H9 (cell line): ENCODE measurements at regions not wholly inside any gene's neighbourhood (a gene's known extent, or its start where the extent isn't known, plus 50 kb on each side); places are given as distances from the start of the nearest gene placed in this dataset.
"Not testable (repeated sequence)": the region's sequence is repeated elsewhere in the genome, so short reads cannot be mapped to it uniquely, and the experiment has no call there.

Experiments
- DNase-seq: peaks from one replicate; pipeline ENCODE4 v3.0.0-alpha.2; 2017
- H2AFZ ChIP-seq: one replicate; pipeline ENCODE4 v1.6.1; 2013; ENCODE audit warnings: mild to moderate bottlenecking, low read length, control low read depth, moderate library complexity
- H2AK5ac ChIP-seq: 2 replicates; pipeline ENCODE4 v1.6.1; 2013; ENCODE audit warnings: low read length, control low read depth, mixed read lengths; ENCODE audit not compliant: insufficient read length
- H2BK120ac ChIP-seq: one replicate; pipeline ENCODE4 v1.6.1; 2013; ENCODE audit warnings: low read depth, mild to moderate bottlenecking, low read length, control low read depth, inconsistent platforms; ENCODE audit not compliant: poor library complexity, severe bottlenecking
- H2BK12ac ChIP-seq: 2 replicates; pipeline ENCODE4 v1.6.1; 2013; ENCODE audit warnings: low read length, control low read depth, mixed read lengths, low read depth; ENCODE audit not compliant: insufficient read length
- H2BK15ac ChIP-seq: 2 replicates; pipeline ENCODE4 v1.6.1; 2013; ENCODE audit warnings: low read depth, low read length, control low read depth
- H2BK20ac ChIP-seq: one replicate; pipeline ENCODE4 v1.6.1; 2013; ENCODE audit warnings: low read depth, mild to moderate bottlenecking, low read length, control low read depth, inconsistent platforms; ENCODE audit not compliant: poor library complexity, severe bottlenecking
- H2BK5ac ChIP-seq: 2 replicates; pipeline ENCODE4 v1.6.1; 2013; ENCODE audit warnings: low read length, control low read depth, mixed read lengths; ENCODE audit not compliant: insufficient read length
- H3K14ac ChIP-seq: 2 replicates; pipeline ENCODE4 v1.6.1; 2013; ENCODE audit warnings: low read length, control low read depth; ENCODE audit not compliant: insufficient read depth
- H3K18ac ChIP-seq: 2 replicates; pipeline ENCODE4 v1.6.1; 2013; ENCODE audit warnings: low read depth, mild to moderate bottlenecking, mixed read lengths, low read length, control low read depth; ENCODE audit not compliant: insufficient read length
- H3K23ac ChIP-seq: 2 replicates; pipeline ENCODE4 v1.6.1; 2013; ENCODE audit warnings: low read length, control low read depth, mixed read lengths, low read depth; ENCODE audit not compliant: insufficient read length
- H3K23me2 ChIP-seq: 2 replicates; pipeline ENCODE4 v1.6.1; 2013; ENCODE audit warnings: low read depth, mild to moderate bottlenecking, mixed read lengths, low read length, control low read depth; ENCODE audit not compliant: insufficient read length, poor library complexity, severe bottlenecking
- H3K27ac ChIP-seq: 2 replicates; pipeline ENCODE4 v1.5.1; 2013; ENCODE audit warnings: low read length, control low read depth, mixed read lengths, low read depth; ENCODE audit not compliant: insufficient read length
- H3K27me3 ChIP-seq: 2 replicates; pipeline ENCODE4 v1.6.1; 2013; ENCODE audit warnings: low read length, control low read depth, inconsistent platforms; ENCODE audit not compliant: insufficient read depth
- H3K4ac ChIP-seq: 2 replicates; pipeline ENCODE4 v1.6.1; 2013; ENCODE audit warnings: low read depth, mild to moderate bottlenecking, control low read depth, inconsistent platforms, low read length, moderate library complexity
- H3K4me1 ChIP-seq: 2 replicates; pipeline ENCODE4 v1.6.1; 2013; ENCODE audit warnings: low read length, control low read depth, inconsistent platforms; ENCODE audit not compliant: insufficient read depth
- H3K4me2 ChIP-seq: 2 replicates; pipeline ENCODE4 v1.6.1; 2013; ENCODE audit warnings: low read length, control low read depth, mixed read lengths; ENCODE audit not compliant: insufficient read length, insufficient read depth
- H3K56ac ChIP-seq: 2 replicates; pipeline ENCODE4 v1.6.1; 2013; ENCODE audit warnings: low read depth, mild to moderate bottlenecking, mixed read lengths, low read length, control low read depth; ENCODE audit not compliant: insufficient read length
- H3K79me1 ChIP-seq: 2 replicates; pipeline ENCODE4 v1.6.1; 2013; ENCODE audit warnings: low read depth, mild to moderate bottlenecking, moderate library complexity, low read length, control low read depth, inconsistent platforms; ENCODE audit not compliant: insufficient read depth, poor library complexity, severe bottlenecking
- H3K79me2 ChIP-seq: 2 replicates; pipeline ENCODE4 v1.6.1; 2013; ENCODE audit warnings: low read length, control low read depth, inconsistent platforms; ENCODE audit not compliant: insufficient read depth
- H3K9ac ChIP-seq: 2 replicates; pipeline ENCODE4 v1.6.1; 2013; ENCODE audit warnings: low read length, control low read depth, mixed read lengths; ENCODE audit not compliant: insufficient read length; ENCODE audit errors: extremely low read depth
- H3K9me3 ChIP-seq: one replicate; pipeline ENCODE4 v1.6.1; 2013; ENCODE audit warnings: low read depth, low read length, inconsistent platforms; ENCODE audit not compliant: control insufficient read depth
- H3T11ph ChIP-seq: one replicate; pipeline ENCODE4 v1.6.1; 2013; ENCODE audit warnings: mild to moderate bottlenecking, low read length, control low read depth, inconsistent platforms
- H4K20me1 ChIP-seq: one replicate; pipeline ENCODE4 v1.6.1; 2013; ENCODE audit not compliant: control insufficient read depth, insufficient read length, insufficient read depth
- H4K5ac ChIP-seq: 2 replicates; pipeline ENCODE4 v1.6.1; 2013; ENCODE audit warnings: low read depth, mild to moderate bottlenecking, mixed read lengths, low read length, control low read depth; ENCODE audit not compliant: insufficient read length
- H4K8ac ChIP-seq: replicated peaks from 2 replicates; pipeline ENCODE4 v1.6.1; 2013; ENCODE audit warnings: low read length, control low read depth, mixed read lengths, low read depth; ENCODE audit not compliant: insufficient read length
- H4K91ac ChIP-seq: 2 replicates; pipeline ENCODE4 v1.6.1; 2013; ENCODE audit warnings: low read depth, mild to moderate bottlenecking, moderate library complexity, mixed read lengths, low read length, control low read depth; ENCODE audit not compliant: insufficient read length
- H3K27ac Mint-ChIP-seq, 3 experiments: 2 replicates in 2 of 3; 3 replicates in 1 of 3; pipeline ENCODE4 v1.8.0; 2020 to 2021; ENCODE audit warnings: mixed read lengths in 3 of 3, mild to moderate bottlenecking in 1 of 3, moderate library complexity in 1 of 3
- H3K27me3 Mint-ChIP-seq: 2 replicates; pipeline ENCODE4 v1.8.0; 2021; ENCODE audit warnings: low read depth, mild to moderate bottlenecking, moderate library complexity, mixed read lengths
- H3K36me3 Mint-ChIP-seq, 3 experiments: 2 replicates in 2 of 3; 3 replicates in 1 of 3; pipeline ENCODE4 v1.8.0; 2020 to 2021; ENCODE audit warnings: low read depth in 3 of 3, mixed read lengths in 3 of 3; ENCODE audit not compliant: insufficient read depth in 1 of 3
- H3K4me1 Mint-ChIP-seq, 2 experiments: 2 replicates each; pipeline ENCODE4 v1.8.0; 2020; ENCODE audit warnings: mixed read lengths in 2 of 2
- H3K4me3 Mint-ChIP-seq, 2 experiments: 2 replicates in 1 of 2; 3 replicates in 1 of 2; pipeline ENCODE4 v1.8.0; 2020 to 2021; ENCODE audit warnings: mild to moderate bottlenecking in 2 of 2, mixed read lengths in 2 of 2, moderate library complexity in 1 of 2
- H3K9me3 Mint-ChIP-seq, 2 experiments: 2 replicates in 1 of 2; 3 replicates in 1 of 2; pipeline ENCODE4 v1.8.0; 2020; ENCODE audit warnings: mild to moderate bottlenecking in 2 of 2, mixed read lengths in 2 of 2, moderate library complexity in 1 of 2
- WGBS: extraction: QIAGEN DNeasy Blood & Tissue Kit; methylation state at CpG from one replicate; pipeline ENCODE4 v1.1.7; 2013; ENCODE audit warnings: missing lambda C conversion rate, low lambda C conversion rate, mixed read lengths; ENCODE audit not compliant: insufficient read length; ENCODE audit errors: extremely low coverage; 5-methylcytosine and 5-hydroxymethylcytosine counted together
- TF ChIP-seq, protein P1 (sequence below): fragments of 200-600 bp; sonication (generic); conservative IDR thresholded peaks from 3 replicates; pipeline ENCODE4 v1.8.0; 2021; ENCODE audit warnings: antibody characterized with exemption, mild to moderate bottlenecking

DNA sequence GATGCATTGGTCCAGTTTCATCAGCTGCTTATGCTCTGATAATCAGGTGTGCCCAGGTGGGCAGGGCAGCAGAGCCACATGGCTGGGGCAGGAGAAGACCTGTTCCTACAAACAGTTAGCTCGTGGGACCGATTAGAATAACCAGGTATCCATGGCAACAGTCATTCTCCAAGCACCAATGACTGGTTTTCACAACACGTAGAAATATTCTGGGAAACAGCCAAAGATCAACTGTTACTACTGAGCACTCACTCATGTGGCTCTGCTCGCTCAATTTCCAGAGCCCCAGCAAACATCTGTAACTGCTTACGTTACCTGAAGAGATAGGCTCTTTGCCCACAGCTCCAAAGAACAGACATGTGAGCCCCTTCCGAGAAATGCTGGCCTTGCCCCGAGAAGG lies 302.0 kb downstream of the AGTPBP1 start:
- H3K9ac ChIP-seq: no peak overlapping the region
- H3K4me2 ChIP-seq: no peak overlapping the region
- H3K27me3 ChIP-seq: no peaks in the 10 kb centered on the region
- H3K27ac ChIP-seq: no peak overlapping the region
- H3K27me3 Mint-ChIP-seq: no peaks in the 10 kb centered on the region
- no peak overlapping the region for H2BK15ac ChIP-seq
- H3K27ac Mint-ChIP-seq: no peak overlapping the region
- H3K9me3 Mint-ChIP-seq: peaks cover 0 to 4% of the 10 kb centered on the region in 2 experiments; a peak in 2 of 5 replicates
- H3K4me3 Mint-ChIP-seq: no peak overlapping the region
- H3K4me1 ChIP-seq: no peaks in the 10 kb centered on the region
- H3K23ac ChIP-seq: no peak overlapping the region
- no peak overlapping the region for H4K5ac ChIP-seq
- H2BK5ac ChIP-seq: no peak overlapping the region
- TF ChIP-seq, protein P1, sequence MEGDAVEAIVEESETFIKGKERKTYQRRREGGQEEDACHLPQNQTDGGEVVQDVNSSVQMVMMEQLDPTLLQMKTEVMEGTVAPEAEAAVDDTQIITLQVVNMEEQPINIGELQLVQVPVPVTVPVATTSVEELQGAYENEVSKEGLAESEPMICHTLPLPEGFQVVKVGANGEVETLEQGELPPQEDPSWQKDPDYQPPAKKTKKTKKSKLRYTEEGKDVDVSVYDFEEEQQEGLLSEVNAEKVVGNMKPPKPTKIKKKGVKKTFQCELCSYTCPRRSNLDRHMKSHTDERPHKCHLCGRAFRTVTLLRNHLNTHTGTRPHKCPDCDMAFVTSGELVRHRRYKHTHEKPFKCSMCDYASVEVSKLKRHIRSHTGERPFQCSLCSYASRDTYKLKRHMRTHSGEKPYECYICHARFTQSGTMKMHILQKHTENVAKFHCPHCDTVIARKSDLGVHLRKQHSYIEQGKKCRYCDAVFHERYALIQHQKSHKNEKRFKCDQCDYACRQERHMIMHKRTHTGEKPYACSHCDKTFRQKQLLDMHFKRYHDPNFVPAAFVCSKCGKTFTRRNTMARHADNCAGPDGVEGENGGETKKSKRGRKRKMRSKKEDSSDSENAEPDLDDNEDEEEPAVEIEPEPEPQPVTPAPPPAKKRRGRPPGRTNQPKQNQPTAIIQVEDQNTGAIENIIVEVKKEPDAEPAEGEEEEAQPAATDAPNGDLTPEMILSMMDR: no peak
- no peaks in the 10 kb centered on the region for H3K36me3 Mint-ChIP-seq
- no peak overlapping the region for H3K4ac ChIP-seq
- no peak overlapping the region for H3K56ac ChIP-seq
- no peak overlapping the region for H2BK12ac ChIP-seq
- no peaks in the 10 kb centered on the region for H3K9me3 ChIP-seq
- H4K8ac ChIP-seq: no peak overlapping the region
- H3K79me2 ChIP-seq: no peaks in the 10 kb centered on the region
- H2BK20ac ChIP-seq: no peak overlapping the region
- no peaks in the 10 kb centered on the region for H3K79me1 ChIP-seq
- DNase-seq: no peak
- H3K14ac ChIP-seq: no peak overlapping the region
- H3K4me1 Mint-ChIP-seq: no peaks in the 10 kb centered on the region
- no peaks in the 10 kb centered on the region for H4K20me1 ChIP-seq
- no CpG with 5 or more reads among the region's 7 CpGs for WGBS
- H3T11ph ChIP-seq: no peak overlapping the region
- no peak overlapping the region for H2AFZ ChIP-seq
- no peak overlapping the region for H3K18ac ChIP-seq
- no peak overlapping the region for H2BK120ac ChIP-seq
- H4K91ac ChIP-seq: no peak overlapping the region
- H2AK5ac ChIP-seq: no peak overlapping the region
- no peaks in the 10 kb centered on the region for H3K23me2 ChIP-seq

DNA sequence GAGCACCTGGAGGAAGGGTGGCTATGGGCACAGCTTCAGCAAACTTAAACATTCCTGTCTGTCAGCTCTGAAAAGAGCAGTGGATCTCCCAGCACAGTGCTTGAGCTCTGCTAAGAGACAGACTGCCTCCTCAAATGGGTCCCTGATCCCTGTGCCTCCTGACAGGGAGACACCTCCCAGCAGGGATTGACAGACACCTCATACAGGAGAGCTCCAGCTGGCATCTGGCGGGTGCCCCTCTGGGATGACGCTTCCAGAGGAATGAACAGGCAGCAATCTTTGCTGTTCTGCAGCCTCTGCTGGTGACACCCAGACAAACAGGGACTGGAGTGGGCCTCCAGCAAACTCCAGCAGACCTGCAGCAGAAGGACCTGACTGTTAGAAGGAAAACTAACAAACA lies 307.8 kb downstream of the AGTPBP1 start:
- not testable (repeated sequence) for H3K36me3 Mint-ChIP-seq, H3K23me2 ChIP-seq, H2BK12ac ChIP-seq, H3K9me3 ChIP-seq, H3K27me3 Mint-ChIP-seq, H3K4me1 Mint-ChIP-seq, H4K8ac ChIP-seq, H2BK5ac ChIP-seq, H2BK120ac ChIP-seq, H3K14ac ChIP-seq, H3K79me2 ChIP-seq, H2AFZ ChIP-seq, H4K91ac ChIP-seq, H2AK5ac ChIP-seq, H3K27ac ChIP-seq, H3K4me2 ChIP-seq, H3K9me3 Mint-ChIP-seq, H4K5ac ChIP-seq, H4K20me1 ChIP-seq, H3K56ac ChIP-seq, H3K4ac ChIP-seq, H3K18ac ChIP-seq, H3K27me3 ChIP-seq, H3K27ac Mint-ChIP-seq, H2BK15ac ChIP-seq, H3K9ac ChIP-seq, H3K4me1 ChIP-seq, H3K79me1 ChIP-seq, DNase-seq, H3K23ac ChIP-seq, H3T11ph ChIP-seq, H2BK20ac ChIP-seq, H3K4me3 Mint-ChIP-seq
- WGBS: no CpG with 5 or more reads among the region's 2 CpGs
